ENCODE measurements at regions not wholly inside any gene's neighbourhood (a gene's known extent, or its start where the extent isn't known, plus 50 kb on each side); places are given as distances from the start of the nearest gene placed in this dataset.

GRCh38 chr13:67281466-67281865 is 51.3 kb upstream of the PCDH9 start:
- no peak for TF ChIP-seq JUND (IDR thresholded peaks at IDR 0.05)
- TF ChIP-seq, protein P1, sequence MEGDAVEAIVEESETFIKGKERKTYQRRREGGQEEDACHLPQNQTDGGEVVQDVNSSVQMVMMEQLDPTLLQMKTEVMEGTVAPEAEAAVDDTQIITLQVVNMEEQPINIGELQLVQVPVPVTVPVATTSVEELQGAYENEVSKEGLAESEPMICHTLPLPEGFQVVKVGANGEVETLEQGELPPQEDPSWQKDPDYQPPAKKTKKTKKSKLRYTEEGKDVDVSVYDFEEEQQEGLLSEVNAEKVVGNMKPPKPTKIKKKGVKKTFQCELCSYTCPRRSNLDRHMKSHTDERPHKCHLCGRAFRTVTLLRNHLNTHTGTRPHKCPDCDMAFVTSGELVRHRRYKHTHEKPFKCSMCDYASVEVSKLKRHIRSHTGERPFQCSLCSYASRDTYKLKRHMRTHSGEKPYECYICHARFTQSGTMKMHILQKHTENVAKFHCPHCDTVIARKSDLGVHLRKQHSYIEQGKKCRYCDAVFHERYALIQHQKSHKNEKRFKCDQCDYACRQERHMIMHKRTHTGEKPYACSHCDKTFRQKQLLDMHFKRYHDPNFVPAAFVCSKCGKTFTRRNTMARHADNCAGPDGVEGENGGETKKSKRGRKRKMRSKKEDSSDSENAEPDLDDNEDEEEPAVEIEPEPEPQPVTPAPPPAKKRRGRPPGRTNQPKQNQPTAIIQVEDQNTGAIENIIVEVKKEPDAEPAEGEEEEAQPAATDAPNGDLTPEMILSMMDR (IDR thresholded peaks at IDR 0.05; ENCODE audit: low read depth, low read length, missing input control): no peak
- TF ChIP-seq RAD21 (IDR thresholded peaks at IDR 0.05): no peak
- TF ChIP-seq, protein P2, sequence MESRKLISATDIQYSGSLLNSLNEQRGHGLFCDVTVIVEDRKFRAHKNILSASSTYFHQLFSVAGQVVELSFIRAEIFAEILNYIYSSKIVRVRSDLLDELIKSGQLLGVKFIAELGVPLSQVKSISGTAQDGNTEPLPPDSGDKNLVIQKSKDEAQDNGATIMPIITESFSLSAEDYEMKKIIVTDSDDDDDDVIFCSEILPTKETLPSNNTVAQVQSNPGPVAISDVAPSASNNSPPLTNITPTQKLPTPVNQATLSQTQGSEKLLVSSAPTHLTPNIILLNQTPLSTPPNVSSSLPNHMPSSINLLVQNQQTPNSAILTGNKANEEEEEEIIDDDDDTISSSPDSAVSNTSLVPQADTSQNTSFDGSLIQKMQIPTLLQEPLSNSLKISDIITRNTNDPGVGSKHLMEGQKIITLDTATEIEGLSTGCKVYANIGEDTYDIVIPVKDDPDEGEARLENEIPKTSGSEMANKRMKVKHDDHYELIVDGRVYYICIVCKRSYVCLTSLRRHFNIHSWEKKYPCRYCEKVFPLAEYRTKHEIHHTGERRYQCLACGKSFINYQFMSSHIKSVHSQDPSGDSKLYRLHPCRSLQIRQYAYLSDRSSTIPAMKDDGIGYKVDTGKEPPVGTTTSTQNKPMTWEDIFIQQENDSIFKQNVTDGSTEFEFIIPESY (IDR thresholded peaks at IDR 0.05): no peak
- TF ChIP-seq, protein P3, sequence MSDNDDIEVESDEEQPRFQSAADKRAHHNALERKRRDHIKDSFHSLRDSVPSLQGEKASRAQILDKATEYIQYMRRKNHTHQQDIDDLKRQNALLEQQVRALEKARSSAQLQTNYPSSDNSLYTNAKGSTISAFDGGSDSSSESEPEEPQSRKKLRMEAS (IDR thresholded peaks at IDR 0.05): no peak
- no peak for TF ChIP-seq EGR1 (IDR thresholded peaks at IDR 0.05; ENCODE audit: low read depth in 2 of 2)
- TF ChIP-seq RXRA (IDR thresholded peaks at IDR 0.05): no peak
- no peak for TF ChIP-seq TAF1 (conservative IDR thresholded peaks at IDR 0.05)
- TF ChIP-seq, protein P4, sequence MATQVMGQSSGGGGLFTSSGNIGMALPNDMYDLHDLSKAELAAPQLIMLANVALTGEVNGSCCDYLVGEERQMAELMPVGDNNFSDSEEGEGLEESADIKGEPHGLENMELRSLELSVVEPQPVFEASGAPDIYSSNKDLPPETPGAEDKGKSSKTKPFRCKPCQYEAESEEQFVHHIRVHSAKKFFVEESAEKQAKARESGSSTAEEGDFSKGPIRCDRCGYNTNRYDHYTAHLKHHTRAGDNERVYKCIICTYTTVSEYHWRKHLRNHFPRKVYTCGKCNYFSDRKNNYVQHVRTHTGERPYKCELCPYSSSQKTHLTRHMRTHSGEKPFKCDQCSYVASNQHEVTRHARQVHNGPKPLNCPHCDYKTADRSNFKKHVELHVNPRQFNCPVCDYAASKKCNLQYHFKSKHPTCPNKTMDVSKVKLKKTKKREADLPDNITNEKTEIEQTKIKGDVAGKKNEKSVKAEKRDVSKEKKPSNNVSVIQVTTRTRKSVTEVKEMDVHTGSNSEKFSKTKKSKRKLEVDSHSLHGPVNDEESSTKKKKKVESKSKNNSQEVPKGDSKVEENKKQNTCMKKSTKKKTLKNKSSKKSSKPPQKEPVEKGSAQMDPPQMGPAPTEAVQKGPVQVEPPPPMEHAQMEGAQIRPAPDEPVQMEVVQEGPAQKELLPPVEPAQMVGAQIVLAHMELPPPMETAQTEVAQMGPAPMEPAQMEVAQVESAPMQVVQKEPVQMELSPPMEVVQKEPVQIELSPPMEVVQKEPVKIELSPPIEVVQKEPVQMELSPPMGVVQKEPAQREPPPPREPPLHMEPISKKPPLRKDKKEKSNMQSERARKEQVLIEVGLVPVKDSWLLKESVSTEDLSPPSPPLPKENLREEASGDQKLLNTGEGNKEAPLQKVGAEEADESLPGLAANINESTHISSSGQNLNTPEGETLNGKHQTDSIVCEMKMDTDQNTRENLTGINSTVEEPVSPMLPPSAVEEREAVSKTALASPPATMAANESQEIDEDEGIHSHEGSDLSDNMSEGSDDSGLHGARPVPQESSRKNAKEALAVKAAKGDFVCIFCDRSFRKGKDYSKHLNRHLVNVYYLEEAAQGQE (IDR thresholded peaks at IDR 0.05): no peak
- TF ChIP-seq, protein P5, sequence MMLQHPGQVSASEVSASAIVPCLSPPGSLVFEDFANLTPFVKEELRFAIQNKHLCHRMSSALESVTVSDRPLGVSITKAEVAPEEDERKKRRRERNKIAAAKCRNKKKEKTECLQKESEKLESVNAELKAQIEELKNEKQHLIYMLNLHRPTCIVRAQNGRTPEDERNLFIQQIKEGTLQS (IDR thresholded peaks at IDR 0.05): no peak
- no peak for TF ChIP-seq YY1 (IDR thresholded peaks at IDR 0.05)
